GDM1 (cell line): ENCODE measurements at regions not wholly inside any gene's neighbourhood (a gene's known extent, or its start where the extent isn't known, plus 50 kb on each side); places are given as distances from the start of the nearest gene placed in this dataset.

Source experiments
- DNase-seq: peaks from one replicate; lab custom pipeline; 2025; lab: John Stamatoyannopoulos, UW

DNA sequence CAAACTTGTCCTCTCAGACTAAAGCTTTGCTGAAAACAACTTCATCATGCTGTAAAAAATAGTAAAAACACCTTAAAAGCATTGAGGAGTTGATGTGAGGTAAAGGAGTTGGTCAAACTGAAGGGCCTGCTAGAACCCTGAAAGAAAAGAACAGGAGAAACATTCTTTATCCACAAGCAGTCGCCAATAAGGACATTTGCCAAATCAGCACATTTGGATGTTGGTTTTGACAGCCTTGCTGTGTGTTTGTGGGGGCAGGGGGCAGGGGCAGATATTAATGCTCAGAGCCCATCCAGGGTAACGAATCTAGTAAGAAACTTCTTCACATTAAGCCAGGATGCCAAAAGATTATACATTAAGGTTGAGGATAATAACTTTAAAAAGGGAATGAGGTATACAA lies 399.9 kb upstream of the ZFHX3 start:
- DNase-seq, result no peak

DNA sequence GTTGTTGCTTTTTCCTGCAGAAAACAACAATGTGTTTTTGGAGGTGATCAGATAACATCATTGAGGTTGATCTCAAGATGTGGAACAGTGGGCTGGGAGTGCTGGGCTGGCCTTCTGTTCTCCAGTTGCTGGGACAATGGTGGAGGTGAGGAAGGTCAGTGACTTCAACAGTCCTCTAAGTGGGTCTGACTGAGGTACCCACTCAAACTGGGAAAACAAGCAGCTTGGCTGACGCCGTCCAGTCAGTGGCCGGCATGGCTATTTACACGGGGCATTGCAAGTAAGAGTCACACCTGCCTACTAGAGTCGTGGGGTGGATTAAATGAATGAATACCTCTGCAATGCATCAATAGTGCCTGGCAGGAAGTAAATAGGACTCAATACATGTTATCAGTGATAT lies 386.7 kb upstream of the ZFHX3 start:
- DNase-seq, result no peak

DNA sequence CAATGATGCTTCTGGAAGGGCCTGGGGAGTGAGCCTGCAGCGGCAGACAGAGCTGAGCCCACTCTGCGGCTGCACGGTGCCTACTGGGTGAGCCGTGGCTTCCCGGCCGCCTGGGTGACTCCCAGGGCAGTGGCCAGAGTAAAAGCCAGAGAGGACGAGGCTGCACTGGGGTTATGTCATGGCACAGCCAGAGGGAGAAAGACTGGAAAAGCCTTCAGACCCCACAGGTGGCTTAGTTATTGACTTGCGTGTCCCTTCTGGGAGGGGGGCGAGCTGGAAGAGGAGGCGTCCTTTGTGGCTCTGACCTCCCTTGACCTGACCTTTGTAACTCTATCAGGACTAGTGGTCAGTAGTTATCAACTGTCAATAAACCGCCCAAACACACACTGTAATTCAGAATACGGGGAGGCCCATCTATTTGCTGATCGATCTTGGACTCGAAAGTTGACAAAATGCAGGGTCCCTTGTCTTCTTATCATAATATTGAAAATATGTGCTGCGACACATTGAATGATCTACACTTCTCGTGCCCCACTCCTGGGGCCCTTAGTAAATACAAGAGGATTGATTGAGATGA lies 385.9 kb upstream of the ZFHX3 start:
- no peak for DNase-seq

DNA sequence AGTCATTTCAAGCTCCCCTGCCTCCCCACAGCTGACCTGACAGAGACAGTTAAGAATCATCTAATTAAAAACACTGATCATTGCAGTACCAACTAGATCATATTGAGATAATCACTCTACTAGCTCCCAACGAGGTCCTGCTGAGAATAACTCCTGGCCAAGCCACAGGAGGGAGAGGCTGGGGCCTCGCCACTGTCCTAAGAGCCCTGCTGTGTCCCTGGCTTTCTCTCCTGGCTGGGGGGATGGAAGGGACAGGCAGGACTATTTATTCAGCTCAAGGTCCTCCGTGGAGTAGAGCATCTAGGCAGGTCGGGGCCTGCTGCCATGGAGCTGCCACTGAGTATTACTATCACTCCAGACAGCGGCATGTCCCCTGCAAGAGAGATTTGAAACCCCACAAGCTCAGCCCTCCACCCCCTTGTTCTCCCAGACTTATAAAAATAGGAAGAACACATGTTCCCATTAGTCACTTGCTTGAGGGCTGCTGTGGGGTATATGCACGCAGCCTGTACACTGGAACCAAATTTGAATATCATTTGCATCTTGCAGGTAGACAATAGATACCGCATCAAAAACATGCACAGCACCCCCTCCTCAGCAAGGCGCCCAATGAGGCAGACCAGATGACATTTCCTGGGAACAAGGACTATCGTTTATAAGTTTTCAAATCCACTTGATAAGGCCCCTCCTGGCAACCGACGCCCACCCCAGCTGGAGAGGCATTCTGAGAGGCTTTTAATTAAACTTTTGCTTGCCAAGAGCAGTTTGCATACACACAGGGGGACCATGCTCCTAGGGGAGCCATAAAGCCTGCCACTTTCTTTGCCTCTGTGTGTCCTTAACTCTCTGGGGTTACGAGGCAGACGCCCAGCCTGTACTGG lies 385.2 kb upstream of the ZFHX3 start:
- DNase-seq, result no peak

DNA sequence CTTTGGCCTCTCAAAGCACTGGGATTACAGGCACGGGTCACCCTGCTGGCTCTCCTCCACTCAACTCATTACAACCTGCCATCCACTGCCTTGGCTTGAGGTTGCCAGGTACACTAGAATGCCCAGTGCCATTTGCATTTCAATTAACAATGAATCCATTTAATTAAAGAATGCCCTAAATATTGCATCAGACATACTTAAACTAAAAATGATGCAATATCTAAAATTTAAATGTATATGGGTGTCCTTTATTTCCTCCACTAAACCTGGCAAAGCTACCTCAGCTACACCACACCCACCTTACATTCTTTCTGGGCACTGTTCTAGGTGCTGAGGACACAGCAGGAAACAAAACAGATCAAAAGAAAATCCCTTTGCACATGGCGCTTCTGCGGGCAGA lies 382.2 kb upstream of the ZFHX3 start:
- DNase-seq, result no peak

DNA sequence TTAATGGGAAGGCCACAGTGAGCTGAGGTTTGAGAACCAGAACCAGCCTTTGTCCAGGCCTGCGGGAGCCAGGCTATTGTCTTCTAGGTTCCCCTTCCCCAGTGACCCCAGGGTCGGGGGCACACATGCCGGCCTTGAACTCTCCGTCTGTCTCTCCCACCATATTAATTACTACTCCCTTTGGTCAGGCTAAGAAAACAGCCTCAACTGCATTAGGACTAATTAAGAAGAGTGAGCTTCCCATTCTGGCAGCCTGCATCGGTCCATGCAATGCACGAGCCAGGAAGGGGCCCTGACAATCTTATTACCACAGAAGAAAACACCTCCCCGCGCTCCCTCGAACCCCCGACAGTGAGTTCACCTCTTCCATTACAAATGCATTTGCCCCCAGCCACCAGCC lies 380.2 kb upstream of the ZFHX3 start:
- no peak for DNase-seq

DNA sequence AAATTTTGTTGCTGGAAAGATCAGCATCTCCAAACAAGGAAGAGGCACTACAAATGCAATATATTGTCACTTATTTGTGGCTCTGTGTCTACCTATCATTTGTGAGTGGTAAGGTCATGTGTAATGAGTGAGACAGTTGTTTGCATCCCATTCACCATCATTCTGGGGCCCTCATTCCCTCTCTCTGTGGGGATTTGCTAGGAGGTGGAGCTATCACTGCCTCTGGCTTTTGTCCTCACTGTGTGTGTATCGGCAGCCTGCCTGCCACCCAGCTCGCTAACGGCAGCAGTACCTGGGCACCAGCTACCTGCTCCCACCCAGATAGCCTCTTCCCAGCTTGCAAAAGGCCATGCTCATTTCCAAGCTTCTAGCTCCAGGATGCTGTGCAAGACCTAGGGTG lies 379.2 kb upstream of the ZFHX3 start:
- DNase-seq, result no peak

DNA sequence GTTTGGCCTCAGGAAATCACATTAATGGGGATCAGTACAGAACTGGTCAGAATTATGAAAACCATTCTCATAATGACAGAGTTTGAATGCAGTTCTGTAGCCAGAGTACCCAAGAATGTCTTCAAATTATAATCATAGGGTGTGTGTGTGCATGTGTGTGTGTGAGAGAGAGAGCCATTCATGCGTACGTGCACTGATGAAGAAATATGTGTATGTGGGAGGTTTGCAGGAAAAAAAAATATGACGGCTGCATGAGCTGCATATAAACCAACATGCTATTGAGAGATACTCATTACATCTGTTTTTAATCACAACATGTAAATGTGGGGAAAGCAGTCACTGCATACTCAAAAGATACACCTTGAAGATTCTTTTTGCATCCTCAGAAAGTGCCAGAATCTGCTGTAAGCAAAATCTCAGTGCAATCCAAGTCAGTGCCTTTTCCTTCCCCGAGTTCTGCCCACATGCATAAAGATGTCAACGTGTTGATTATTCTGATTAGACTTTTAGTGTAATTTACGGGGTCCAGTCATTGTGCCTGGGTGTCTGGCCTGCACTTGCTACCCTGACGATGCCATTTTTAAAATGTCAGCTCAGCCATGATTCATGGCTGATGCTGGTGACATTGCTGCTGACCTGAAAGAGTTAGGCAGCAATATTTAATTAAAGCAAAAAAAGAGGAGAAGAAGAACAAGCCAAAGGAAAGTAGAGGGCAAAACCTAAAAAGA lies 378.7 kb upstream of the ZFHX3 start:
- DNase-seq, result no peak

DNA sequence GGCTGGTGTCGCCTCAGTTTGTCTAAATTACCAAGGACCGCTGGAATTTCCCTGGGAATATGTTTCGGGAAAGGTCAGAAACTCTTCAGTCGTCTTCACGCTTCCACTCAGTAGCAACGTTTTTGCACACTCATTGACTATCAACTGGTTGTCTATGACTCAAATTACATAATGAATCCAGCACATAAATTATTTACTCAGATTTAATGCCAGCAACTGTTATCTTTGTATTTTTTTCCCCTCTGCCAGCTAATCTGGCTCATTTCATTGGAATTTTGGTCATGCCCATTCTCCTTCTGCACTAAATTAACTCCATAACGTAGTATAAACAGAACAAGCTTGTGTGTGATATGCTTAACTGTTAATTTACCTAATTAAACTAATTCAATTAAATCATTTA lies 372.7 kb upstream of the ZFHX3 start:
- no peak for DNase-seq

DNA sequence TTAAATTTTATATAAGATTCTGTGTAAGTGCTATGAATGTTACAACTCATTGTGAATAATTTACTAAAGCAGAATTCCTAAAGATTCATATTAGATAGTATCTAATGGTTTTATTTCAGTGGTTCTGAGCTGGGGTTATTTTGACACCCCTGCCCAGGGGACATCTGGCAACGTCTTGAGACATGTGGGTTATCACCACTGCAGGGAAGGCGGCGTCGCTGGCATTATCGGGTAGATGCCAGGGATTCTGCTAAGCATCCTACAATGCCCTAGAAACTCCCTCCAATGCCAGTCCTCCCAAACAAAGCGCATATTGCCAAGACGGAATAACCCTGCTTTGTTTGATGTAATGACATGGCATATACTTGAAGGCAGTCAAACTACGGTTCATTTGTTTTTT lies 372.3 kb upstream of the ZFHX3 start:
- no peak for DNase-seq

DNA sequence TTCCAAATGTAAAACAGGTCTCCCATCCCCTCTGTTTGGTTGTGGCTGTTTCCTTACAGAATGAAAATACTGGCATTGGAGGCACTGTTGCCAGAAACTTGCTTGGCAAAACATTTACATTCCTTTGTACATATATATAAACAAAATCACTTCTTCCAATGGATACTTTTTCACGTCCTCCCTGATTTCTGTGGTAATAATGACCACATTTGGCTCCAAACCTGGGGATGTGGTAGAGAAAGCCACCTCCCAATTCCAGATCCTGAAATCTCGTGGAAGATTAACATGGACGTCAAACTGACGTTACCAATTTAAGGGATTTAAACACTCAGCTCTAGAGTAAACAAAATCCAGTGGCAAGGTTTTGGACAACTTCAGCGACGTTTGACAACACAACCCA lies 370.8 kb upstream of the ZFHX3 start:
- no peak for DNase-seq

DNA sequence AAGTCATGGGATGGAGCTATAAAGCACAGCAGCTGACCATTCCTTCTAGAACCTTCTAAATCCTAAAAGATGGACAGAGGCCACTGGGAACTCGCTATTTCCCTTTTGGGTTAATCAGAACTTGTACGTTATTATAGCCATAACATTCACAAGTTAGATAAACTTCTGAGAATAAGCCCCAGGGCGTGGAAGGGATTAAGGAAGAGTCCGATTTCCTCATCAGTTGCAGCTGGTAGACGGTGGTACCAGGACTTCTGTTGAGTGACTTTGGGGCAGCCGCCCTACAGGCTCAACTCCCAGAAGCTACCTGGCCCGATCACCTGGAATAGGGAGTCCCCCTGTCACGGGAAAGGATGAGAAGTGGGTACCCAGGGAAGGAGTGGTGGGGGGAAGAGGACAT lies 370.1 kb upstream of the ZFHX3 start:
- DNase-seq, result no peak

DNA sequence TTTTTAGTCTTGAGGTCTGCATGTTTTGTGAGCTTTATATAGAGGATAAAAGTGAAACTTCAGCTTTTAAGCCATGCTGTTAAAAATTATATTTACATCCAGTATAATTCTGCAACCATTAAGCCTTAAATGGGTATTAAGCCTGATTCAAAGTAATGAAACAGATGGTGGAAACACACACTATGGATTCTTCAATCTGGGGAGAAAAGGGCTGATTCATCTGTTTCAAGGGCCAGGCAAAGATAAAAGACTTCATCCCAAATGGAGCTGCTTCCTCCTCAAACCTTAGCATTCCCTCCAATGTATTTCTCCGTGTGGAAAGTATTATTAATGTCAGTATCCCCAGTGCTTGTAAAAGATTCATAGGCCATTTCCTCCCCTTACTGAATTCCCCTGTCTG lies 367.4 kb upstream of the ZFHX3 start:
- no peak for DNase-seq

DNA sequence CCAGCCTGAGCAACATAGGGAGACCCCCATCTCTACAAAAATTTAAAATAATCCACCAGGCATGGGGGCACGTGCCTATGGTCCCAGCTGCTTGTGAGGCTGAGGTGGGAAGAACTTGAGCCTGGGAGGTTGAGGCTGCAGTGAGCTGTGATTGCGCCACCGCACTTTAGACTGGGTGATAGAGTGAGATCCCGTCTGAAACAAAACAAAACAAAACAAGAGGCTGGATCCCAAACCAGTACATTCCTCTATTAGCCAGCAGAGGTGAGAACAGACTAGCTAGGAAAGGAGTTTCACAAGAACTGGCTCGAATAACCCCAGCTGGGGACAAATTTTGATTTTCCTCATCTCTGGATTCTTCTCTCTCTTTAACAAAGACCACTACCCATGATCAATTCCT lies 366.7 kb upstream of the ZFHX3 start:
- DNase-seq, result no peak

DNA sequence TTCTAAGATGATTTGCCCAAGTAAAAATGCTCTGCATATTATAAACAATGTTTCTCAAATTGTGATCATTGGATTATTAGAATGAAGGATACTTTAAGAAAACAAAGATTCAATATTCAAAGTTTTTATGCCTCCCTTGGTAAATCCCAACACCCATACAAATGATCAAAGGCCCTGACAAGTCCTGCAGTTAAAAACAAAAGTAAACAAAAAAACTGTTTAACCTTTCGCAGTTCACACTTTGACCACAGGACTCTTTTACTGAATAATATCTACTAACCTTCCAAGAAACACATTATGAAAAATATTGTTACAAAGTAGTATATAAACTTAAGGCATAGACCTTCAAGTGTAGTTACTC lies 365.9 kb upstream of the ZFHX3 start:
- DNase-seq, result no peak

DNA sequence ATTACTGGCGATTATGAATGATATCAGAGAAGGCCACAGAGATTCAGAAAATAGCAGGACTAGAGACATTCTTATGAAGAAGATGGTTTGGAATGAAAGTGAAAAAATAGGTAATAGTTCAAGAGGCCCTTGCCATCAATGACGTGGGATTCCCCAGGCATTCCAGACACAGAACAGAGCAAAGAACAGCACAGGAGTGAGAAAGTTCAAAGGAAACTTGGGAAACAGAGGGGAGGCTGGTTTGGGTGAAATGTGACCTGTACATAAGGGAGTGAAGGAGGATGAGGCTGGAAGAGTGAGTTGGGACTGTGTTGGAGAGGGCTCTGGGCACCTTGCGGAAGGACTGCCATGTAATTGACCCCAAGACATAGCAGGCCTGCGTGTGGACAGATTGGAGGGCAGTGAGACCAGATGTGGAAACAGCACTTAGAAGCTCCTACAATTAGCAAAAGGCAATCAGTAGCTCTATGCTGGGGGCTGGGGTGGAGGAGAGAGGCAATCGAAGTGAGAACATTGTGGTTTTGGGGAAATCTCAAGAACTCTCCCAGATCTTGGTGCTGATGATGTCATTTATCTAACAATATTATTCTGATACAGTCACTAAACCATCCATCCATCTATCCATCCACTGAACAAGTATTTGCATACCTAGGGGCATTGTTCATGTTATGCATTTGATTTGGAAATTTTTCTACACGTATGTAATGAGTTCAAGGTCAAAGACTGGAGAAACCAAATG lies 365.3 kb upstream of the ZFHX3 start:
- DNase-seq, result no peak

DNA sequence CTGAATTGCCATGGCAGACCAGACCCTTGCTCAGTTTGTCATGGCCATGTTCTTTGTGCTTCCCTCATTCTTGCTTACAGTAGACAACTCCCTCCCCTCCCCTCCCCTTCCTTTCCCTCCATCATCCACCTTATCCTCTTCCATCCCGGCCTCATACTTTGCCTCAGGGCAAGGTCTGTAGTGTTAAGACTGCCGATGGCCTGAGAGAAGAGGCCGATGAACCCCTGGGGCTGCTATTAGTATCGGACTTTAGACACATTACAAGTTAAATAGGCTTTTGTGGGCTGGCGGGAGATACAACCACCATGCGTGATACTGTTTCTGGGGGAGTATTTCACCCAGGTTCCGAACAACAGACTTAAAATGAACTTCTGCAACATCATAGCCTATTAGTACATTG lies 364.5 kb upstream of the ZFHX3 start:
- no peak for DNase-seq

DNA sequence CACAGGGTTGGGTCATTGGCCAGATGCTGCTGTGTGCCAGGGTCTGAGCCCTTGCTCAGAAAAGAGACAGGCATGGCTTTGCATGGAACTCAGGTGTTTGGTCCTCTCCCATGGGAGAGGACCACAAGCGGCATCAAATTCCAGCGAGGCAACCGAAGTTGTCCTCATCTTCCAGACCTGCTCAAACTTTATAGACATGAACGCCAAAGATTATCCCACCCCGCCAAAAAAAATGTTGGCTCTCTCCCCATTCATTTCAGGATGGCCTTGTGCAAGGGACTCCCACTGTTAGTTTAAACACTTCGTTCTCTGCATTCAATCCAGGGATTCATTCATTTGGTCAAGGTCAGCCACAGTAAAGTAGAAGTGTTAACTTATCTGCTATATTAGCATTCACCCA lies 360.8 kb upstream of the ZFHX3 start:
- DNase-seq, result no peak

DNA sequence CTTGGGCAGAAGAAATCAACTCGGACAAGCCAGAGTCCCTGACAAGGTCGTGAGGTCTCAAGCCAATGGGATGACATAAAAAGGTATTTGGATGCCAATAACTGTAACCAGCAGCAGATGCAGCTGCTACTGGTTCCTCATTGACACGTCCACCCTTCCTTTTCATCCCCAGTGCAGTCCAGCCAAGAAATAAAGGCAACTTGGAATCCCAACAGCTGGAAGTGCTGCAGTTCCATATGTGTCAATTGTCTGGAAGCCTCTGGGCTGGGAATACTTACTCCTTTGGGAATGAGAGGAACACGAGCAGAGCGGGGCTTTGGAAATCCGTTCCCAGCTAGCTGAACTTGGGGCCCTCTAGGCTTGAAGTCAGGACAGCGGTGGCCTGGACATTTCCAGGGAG lies 360.4 kb upstream of the ZFHX3 start:
- no peak for DNase-seq

DNA sequence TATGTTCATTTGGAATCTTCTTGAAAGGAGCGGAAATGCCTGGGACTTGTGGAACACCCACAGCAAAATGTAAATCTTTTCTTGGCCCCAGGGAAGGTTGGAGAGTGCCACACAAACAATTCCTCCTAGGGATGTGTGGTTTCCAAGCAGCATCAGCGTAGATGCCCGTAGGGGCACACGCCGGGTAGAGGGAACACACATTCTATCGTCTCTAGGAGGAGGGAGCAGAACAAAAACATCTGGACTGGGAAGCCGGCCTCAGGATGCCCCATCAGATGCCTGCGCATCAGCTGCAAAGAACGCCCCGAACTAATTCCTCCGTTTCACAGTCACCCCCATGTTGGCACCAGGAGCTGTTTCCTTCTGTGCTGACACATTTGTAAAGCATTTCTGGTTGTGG lies 357.9 kb upstream of the ZFHX3 start:
- DNase-seq, result no peak

DNA sequence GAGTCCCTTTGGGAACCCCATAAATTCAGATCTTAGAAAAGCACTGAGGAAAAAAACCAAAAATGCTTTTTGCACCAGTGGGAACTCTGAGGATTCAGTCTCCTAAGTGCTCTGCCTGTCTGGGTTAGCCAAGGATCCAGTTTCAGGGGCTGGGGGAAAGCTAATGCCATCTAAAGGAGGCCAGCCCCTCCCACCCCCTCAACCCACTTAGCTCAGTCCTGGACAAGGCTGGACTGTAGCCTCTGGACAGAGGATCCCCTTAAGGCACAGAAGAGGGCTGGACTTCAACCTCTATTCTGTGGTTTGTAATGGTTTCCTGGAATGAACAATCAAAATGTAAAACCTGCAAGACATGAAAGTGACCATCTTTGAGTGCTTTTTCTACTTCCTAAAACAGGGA lies 356.1 kb upstream of the ZFHX3 start:
- no peak for DNase-seq

DNA sequence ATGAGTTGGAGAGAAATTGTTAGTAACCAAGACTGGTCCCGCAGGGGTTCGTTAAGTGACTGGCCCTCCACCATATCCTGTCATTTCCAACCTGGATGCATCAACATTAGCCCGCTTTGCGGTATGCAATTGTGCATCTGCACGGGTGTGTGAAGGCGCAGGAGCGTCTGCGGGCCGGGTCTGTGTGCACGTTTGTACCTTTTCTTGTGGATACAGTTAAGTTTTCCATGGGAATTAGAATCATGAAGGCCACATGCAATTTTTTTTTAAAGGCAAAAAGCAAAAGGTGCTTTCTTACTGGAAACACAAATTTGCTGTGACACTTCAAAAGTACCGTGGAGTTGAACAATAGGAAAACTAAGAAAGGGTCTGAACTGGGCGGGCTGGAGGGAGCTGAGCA lies 355.4 kb upstream of the ZFHX3 start:
- no peak for DNase-seq

DNA sequence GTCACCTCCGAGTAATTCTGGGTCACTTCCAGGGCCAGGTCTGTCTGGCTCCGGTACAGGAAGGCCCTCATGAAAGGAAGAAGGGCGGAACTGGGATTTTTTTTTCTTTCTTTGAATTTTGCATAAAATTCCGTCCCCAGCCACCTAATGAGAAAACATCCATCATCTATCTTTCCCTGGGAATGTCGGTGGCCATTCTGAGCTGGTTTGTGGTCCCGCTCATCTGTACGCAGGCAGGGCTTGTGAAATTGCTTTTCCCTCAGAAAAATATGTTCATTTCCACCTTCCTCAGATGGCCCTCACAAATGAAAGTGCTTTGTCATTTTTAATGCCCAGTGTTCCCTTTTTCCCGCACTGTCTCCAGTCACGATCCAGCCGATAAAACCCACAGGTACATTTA lies 353.0 kb upstream of the ZFHX3 start:
- no peak for DNase-seq
